UCSD-AML1 (cell line): ENCODE measurements at regions not wholly inside any gene's neighbourhood (a gene's known extent, or its start where the extent isn't known, plus 50 kb on each side); places are given as distances from the start of the nearest gene placed in this dataset.

Experiments used
- DNase-seq: peaks from one replicate; lab custom pipeline; 2025; ENCODE audit not compliant: unreplicated experiment; lab: John Stamatoyannopoulos, UW

GRCh38 chr5:57594436-57594835, 111.8 kb upstream of the ACTBL2 start:
- no peak for DNase-seq

GRCh38 chr5:57592236-57592635, 109.6 kb upstream of the ACTBL2 start:
- no peak for DNase-seq

GRCh38 chr5:57586649-57587048, 104.0 kb upstream of the ACTBL2 start:
- DNase-seq: no peak

GRCh38 chr5:57582578-57583070, 100.0 kb upstream of the ACTBL2 start:
- no peak for DNase-seq

- no peak for DNase-seq
Observed at GRCh38 chr5:57581772-57582171, 99.2 kb upstream of the ACTBL2 start.

DNA sequence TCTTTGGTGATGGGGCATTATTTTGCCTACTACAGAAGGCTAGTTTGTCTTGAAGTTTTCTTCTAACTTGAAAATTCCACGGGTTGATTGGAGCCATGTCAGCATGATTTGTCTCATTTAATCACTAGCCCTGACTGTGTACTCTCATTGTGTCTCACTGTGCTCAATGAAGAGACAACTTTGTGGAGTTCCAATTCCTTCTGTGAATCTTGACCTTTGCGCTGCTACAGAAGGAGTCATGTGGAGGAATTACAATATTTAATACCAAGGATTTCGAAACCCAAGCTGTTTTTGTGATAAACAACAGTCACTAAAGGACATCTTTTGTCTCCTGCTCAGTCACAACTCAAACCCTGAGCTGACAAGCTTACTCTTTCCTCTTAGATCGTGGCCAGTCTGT, 98.6 kb upstream of the ACTBL2 start:
- DNase-seq: no peak

- no peak for DNase-seq
Observed at GRCh38 chr5:57577432-57578175, 95.0 kb upstream of the ACTBL2 start.

- DNase-seq: no peak
Observed at GRCh38 chr5:57576317-57576716, 93.7 kb upstream of the ACTBL2 start.

DNA sequence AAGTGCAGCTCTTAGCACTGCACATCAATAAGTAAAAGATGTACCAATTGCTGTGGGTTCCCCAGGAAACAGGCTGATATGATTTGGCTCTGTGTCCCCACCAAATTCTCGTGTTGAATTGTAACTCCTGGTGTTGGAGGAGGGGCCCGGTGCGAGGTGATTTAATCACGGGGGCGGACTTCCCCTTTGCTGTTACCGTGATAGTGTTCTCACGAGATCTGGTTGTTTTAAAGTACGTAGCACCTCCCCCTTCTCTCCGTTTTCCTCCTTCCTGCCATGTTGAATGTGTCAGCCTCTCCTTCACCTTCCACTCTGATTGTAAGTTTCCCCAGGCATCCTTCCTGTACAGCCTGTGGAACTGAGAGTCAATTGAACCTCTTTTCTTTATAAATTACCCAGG, 93.2 kb upstream of the ACTBL2 start:
- no peak for DNase-seq

DNA sequence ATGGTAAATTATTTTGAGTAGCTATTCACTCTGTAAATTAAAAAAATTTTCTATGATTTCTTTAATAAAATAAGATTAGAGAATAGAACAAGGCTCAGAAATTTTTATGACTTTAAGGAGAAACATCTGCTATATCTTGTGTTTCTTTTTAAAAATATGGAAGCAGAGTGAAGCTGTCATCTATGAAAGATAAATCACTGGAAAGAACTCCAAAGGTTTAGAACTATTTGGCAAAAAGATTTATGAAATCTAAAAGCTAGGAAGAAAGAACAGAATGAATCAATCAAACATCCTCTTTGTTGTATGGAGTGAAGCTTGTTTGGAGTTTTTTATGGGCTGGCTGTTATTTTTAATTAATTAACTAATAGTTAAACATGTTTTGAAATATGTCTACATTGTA, 89.8 kb upstream of the ACTBL2 start:
- no peak for DNase-seq

GRCh38 chr5:57569601-57570000, 87.0 kb upstream of the ACTBL2 start:
- no peak for DNase-seq

DNA sequence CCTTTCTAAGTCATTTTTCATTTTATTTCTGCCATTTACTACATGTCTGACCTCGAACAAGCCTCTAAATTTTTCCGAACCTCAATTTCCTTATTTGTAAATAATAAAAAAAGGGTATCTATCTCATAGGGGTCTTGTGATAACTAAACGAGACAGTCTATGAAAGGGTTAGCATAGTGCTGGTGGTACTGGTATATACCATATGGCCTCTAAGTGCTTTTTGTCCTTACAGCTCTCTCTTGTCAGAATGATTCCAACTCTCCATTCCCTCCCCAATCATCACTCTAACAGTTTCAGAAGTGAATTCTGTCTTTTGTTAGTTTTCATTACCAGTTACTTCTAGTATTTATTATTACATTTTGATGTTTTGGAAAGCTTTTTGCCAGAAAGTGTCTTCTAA, 85.5 kb upstream of the ACTBL2 start:
- DNase-seq: no peak

- no peak for DNase-seq
Observed at GRCh38 chr5:57566914-57567313, 84.3 kb upstream of the ACTBL2 start.

GRCh38 chr5:57561231-57561842, 78.7 kb upstream of the ACTBL2 start:
- no peak for DNase-seq

- no peak for DNase-seq
Observed at GRCh38 chr5:57559110-57559635, 76.6 kb upstream of the ACTBL2 start.

DNA sequence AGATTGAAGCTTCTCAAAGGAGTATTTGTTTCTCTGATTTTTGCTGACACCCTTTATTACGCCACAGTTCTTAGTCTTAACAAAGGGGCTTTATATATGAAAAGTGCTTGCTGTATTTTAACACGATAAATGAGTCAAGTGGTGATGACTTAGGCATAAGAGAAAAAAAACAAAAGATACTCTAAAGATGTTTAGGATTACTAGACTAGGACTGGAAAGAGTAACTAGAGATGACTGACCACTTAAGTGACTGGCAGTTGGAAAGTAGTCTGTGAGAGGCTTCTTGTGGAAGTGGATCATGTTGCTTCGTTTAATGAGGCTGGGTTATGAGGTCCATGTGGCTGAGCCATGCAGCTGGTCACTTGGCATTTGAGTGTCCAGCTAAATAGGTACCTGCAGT, 69.4 kb upstream of the ACTBL2 start:
- no peak for DNase-seq

DNA sequence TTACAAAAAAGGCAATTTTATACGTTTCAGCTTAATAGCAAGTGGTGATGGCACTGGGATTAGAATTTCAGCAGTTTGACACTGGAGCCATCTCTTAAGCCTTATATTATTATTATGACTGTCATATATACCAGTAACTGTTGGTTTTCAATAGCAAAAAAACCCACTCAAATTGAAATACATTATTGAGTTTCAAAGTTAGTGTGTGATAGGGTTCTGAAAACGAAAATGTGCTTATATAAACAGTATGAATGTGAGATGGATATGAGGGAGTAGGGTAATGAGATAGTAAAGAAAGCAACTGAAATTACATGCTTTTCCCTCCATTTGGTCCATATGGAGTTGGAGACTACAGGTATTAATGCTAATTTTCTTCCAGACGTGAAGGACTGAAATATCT, 68.6 kb upstream of the ACTBL2 start:
- no peak for DNase-seq

- no peak for DNase-seq
Observed at GRCh38 chr5:57550132-57550531, 67.5 kb upstream of the ACTBL2 start.

GRCh38 chr5:57549566-57549965, 67.0 kb upstream of the ACTBL2 start:
- DNase-seq: no peak

DNA sequence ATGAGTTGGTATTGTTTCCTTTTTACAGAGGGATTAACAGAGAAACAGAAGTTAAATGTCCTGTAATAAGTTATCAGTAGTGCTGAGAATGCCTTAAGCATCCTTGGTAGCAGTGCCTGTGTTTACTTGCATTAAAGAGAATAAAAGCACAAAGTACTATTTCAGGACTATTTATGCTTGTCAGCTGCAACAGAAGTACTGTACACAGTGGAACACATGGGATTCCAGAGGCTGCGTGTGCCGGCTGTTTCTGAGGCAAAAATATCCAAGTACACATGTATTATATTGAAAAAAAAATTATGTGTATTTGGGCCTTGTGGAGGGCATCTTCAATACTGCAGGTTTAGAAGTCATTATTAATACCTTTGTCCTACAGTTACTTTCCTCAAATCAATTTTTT, 58.2 kb upstream of the ACTBL2 start:
- DNase-seq: no peak

- no peak for DNase-seq
Observed at GRCh38 chr5:57539281-57539701, 56.7 kb upstream of the ACTBL2 start.

DNA sequence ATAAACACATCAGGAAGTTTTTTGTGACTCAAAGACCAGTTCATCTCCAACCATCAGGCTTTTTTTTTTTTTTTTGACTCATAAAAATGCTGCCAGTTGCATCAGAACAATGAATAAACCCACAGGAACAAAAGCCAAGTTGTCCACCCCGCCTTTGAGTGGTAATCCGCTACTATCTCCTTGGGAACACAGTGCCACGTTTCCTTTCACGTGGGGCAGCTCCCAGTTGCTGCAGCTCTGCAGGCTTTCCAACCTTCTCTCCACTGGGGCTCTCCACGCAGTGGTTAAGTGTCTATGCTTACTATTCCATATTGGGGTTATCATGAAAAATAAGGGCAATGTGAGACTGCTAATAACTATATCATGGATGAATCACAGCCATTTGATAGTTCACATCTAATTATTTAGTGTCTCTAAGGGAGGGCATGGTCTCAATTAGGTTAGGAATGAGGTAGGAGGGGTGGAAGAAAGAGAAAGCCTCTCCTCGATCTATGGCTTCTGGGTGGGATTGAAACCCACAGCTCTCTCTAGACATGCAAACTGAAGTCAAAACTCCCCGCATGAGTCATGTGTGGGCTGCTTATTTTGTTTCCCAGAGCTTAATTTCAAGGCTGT, 55.8 kb upstream of the ACTBL2 start:
- DNase-seq: no peak
